ENCODE measurements at regions not wholly inside any gene's neighbourhood (a gene's known extent, or its start where the extent isn't known, plus 50 kb on each side); places are given as distances from the start of the nearest gene placed in this dataset.
A peak's percentile ranks its signal among the peaks of the same experiment; 100 is the strongest.

DNA sequence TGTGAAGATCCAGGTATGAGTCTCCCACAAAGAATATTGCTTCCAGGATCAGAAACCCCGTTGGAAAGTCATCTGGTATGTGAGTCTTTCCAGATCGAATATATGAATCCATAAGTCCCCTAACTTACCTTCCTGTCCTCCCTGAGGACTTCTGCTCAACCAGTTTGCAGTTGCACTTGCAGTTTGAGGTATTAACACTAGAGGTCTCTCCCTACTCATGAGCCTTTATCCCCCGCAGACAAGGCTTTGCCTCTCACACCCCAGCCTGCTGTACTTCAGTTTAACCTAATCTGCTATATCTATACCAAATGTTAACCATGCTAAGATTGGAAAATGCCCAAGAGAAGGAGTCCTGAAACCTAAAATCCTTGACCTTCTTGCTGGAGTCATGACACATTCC lies 135.3 kb upstream of the DEFB112 start:
- no peaks in the 10 kb centered on the region for H3K36me3 ChIP-seq
- ATAC-seq: no peak

GRCh38 chr6:50187351-50187921 lies 137.7 kb upstream of the DEFB112 start:
- TF ChIP-seq, protein P1, sequence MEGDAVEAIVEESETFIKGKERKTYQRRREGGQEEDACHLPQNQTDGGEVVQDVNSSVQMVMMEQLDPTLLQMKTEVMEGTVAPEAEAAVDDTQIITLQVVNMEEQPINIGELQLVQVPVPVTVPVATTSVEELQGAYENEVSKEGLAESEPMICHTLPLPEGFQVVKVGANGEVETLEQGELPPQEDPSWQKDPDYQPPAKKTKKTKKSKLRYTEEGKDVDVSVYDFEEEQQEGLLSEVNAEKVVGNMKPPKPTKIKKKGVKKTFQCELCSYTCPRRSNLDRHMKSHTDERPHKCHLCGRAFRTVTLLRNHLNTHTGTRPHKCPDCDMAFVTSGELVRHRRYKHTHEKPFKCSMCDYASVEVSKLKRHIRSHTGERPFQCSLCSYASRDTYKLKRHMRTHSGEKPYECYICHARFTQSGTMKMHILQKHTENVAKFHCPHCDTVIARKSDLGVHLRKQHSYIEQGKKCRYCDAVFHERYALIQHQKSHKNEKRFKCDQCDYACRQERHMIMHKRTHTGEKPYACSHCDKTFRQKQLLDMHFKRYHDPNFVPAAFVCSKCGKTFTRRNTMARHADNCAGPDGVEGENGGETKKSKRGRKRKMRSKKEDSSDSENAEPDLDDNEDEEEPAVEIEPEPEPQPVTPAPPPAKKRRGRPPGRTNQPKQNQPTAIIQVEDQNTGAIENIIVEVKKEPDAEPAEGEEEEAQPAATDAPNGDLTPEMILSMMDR (IDR thresholded peaks at IDR 0.05): no peak
- Histone ChIP-seq H3K27me3 (no peaks in the 10 kb centered on the region), H3K36me3 (no peaks in the 10 kb centered on the region), H3K4me3 (no peak overlapping the region), H3K9me3 (no peaks in the 10 kb centered on the region), H3K4me1 (no peaks in the 10 kb centered on the region), H3K27ac (no peak overlapping the region)
- intact Hi-C loops (cut with DNase I): no loop called here
- peak in 1 of 4 donors; percentile 10 for DNase-seq
- ATAC-seq: no peak

More for the DNA sequence above, 135.3 kb upstream of the DEFB112 start:
- TF ChIP-seq, protein P1 (IDR thresholded peaks at IDR 0.05): no peak
- H3K4me1 ChIP-seq: no peaks in the 10 kb centered on the region
- H3K4me3 ChIP-seq: no peak overlapping the region
- intact Hi-C loops (cut with DNase I): no loop called here
- no peaks in the 10 kb centered on the region for H3K27me3 ChIP-seq
- H3K9me3 ChIP-seq: peaks cover 0 to 2% of the 10 kb centered on the region in 2 donors
- no peak overlapping the region for H3K27ac ChIP-seq
- DNase-seq: no peak

DNA sequence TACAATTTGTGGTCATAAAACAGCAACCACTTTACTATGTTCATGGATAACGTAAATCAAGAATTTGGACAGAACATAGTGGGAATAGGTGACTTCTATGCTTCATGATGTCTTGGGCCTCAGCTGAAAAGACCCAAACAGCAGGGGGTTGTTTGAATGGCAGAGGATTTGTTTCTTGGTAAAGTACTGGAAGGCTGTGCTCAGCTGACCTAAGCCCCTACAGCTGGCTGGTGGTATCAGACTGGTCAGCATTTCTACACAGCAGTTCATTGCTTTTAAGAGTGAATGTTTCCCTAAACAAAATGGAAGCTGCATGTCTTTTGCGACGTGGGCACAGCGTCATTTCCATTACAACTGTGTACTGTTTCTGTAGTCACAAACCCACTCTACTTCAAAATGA lies 148.5 kb upstream of the DEFB112 start:
- no peaks in the 10 kb centered on the region for H3K27me3 ChIP-seq
- TF ChIP-seq, protein P1 (IDR thresholded peaks at IDR 0.05): no peak

GRCh38 chr6:50202766-50203165 lies 153.0 kb upstream of the DEFB112 start:
- H3K4me3 ChIP-seq: no peak overlapping the region
- DNase-seq (no peak), ATAC-seq (no peak)
- intact Hi-C loops (cut with DNase I): no loop called here
- TF ChIP-seq, protein P1 (IDR thresholded peaks at IDR 0.05): no peak
- no peaks in the 10 kb centered on the region for H3K36me3 ChIP-seq
- no peak overlapping the region for H3K27ac ChIP-seq
- H3K9me3 ChIP-seq: no peaks in the 10 kb centered on the region
- H3K27me3 ChIP-seq: no peaks in the 10 kb centered on the region
- no peaks in the 10 kb centered on the region for H3K4me1 ChIP-seq

More for the DNA sequence above, 148.5 kb upstream of the DEFB112 start:
- intact Hi-C loops (cut with DNase I): no loop called here
- no peaks in the 10 kb centered on the region for H3K4me1 ChIP-seq
- H3K9me3 ChIP-seq: no peaks in the 10 kb centered on the region
- no peak for ATAC-seq
- H3K36me3 ChIP-seq: no peaks in the 10 kb centered on the region
- no peak overlapping the region for H3K27ac ChIP-seq
- no peak overlapping the region for H3K4me3 ChIP-seq
- DNase-seq: no peak

GRCh38 chr6:50211582-50211981 lies 161.9 kb upstream of the DEFB112 start:
- DNase-seq: no peak
- intact Hi-C loops (cut with DNase I): no loop called here
- TF ChIP-seq, protein P1 (IDR thresholded peaks at IDR 0.05): no peak
- Histone ChIP-seq H3K27me3 (no peaks in the 10 kb centered on the region), H3K36me3 (no peaks in the 10 kb centered on the region), H3K9me3 (no peaks in the 10 kb centered on the region), H3K4me1 (no peaks in the 10 kb centered on the region), H3K27ac (no peak overlapping the region), H3K4me3 (no peak overlapping the region)
- ATAC-seq: no peak
